Keratinocyte (primary cell): ENCODE measurements at regions not wholly inside any gene's neighbourhood (a gene's known extent, or its start where the extent isn't known, plus 50 kb on each side); places are given as distances from the start of the nearest gene placed in this dataset.

Experiments used
- CTCF ChIP-seq, 3 experiments: IDR thresholded peaks in 1 of 3; conservative IDR thresholded peaks in 1 of 3; optimal IDR thresholded peaks in 1 of 3; 2 replicates in 2 of 3; 3 replicates in 1 of 3; pipeline versions ENCODE3 to v1.5.1; 2011; ENCODE audit warnings: low read length in 3 of 3, mild to moderate bottlenecking in 3 of 3, moderate library complexity in 2 of 3, control low read depth in 1 of 3, inconsistent platforms in 1 of 3; ENCODE audit not compliant: insufficient read depth in 2 of 3; ENCODE audit errors: extremely low read depth in 1 of 3
- EZH2 ChIP-seq: IDR thresholded peaks from one replicate; pipeline ENCODE4 v1.6.1; 2012; ENCODE audit warnings: inconsistent platforms, mild to moderate bottlenecking, low read length, moderate library complexity

- TF ChIP-seq CTCF (optimal IDR thresholded peaks at IDR 0.05 in 1 of 3, IDR thresholded peaks at IDR 0.05 in 1 of 3, conservative IDR thresholded peaks at IDR 0.05 in 1 of 3; ENCODE audit: extremely low read depth in 1 of 3, insufficient read depth in 2 of 3, low read length in 3 of 3) (no peak), EZH2 (no peak)
Observed at GRCh38 chr13:37429976-37430375, 168.6 kb downstream of the POSTN start.
